HuH-7 (cell line): ENCODE measurements at regions not wholly inside any gene's neighbourhood (a gene's known extent, or its start where the extent isn't known, plus 50 kb on each side); places are given as distances from the start of the nearest gene placed in this dataset.

Experiments used
- DNase-seq: peaks from one replicate; pipeline ENCODE4 v3.0.0; 2011; ENCODE audit warnings: low spot score

- no peak for DNase-seq
Observed at GRCh38 chr9:89969881-89970639, 365.2 kb downstream of the GADD45G start.

DNA sequence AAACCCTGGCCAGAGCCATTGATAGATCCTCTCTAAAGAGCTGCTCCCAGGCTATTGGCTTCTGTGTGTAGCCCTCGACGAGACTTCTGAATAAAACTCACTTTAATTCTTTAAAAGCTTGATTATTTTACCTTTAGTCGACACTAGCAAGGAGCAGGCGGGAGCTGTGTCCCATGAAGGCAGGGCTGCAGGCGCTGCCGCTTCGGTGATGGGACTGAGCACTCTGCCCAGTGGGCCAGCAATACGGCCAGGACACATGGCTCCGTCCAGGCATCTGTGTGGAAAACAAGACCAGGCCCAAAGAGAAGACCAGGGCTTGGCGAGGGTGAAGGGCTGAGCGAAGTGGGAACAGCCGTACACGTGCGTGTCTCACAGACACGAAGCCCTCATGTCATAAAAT, 365.9 kb downstream of the GADD45G start:
- DNase-seq = no peak

DNA sequence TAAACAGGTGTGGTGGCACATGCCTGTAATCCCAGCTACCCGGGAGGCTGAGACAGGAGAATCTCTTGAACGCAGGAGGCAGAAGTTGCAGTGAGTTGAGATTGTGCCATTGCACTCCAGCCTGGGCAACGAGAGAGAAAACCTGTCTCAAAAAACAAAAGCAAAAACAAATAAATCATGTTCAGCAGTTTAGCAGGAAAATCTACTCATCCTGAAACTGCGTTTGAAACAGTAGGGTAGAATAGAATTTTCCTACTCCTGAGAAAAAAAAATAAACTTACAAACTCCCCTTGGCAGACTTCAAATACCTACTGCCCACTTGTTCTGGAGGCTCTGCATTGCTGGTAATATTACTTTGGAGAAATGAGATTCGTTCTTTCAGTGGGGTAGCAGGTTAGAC, 367.7 kb downstream of the GADD45G start:
- no peak for DNase-seq

DNA sequence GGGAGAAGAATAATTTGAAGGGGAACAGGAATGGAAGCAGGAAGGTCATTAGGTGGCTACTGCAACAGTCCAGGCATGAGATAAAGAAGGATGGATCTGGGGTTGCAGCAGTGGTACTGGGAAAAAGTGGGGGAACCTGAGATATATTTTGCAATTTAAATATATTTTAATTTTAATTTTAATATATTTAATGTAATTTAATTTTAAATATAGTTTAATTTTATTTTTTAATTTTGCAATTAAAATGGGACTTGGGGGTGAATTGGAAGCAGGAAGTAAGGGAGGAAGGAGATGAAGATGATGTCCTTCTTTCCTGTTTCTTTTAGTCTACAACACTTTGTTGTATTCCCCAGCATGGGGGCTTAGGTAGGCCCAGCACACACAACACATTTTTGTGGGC, 369.8 kb downstream of the GADD45G start:
- no peak for DNase-seq

DNA sequence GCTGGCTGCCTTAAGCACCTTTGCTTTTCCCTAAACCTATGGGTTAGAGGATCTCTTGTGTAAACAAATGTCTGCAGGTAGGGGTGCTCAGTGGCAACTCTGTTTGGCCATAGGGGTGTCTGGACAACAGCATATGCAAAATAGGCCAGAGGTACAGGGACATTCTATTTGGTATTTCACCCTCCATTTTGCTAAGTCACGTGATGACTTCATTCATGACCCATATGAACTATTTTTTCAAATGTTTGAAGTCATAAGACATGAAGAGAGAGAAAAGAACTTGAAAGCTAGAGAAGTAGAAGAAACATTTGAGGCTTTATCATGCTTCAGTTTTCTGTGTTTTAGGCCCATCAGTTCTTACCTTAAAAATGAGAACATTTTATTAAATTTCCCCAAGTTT, 370.2 kb downstream of the GADD45G start:
- no peak for DNase-seq

- DNase-seq = no peak
Observed at GRCh38 chr9:89975630-89976029, 370.8 kb downstream of the GADD45G start.

- DNase-seq = no peak
Observed at GRCh38 chr9:89978185-89978584, 373.4 kb downstream of the GADD45G start.

DNA sequence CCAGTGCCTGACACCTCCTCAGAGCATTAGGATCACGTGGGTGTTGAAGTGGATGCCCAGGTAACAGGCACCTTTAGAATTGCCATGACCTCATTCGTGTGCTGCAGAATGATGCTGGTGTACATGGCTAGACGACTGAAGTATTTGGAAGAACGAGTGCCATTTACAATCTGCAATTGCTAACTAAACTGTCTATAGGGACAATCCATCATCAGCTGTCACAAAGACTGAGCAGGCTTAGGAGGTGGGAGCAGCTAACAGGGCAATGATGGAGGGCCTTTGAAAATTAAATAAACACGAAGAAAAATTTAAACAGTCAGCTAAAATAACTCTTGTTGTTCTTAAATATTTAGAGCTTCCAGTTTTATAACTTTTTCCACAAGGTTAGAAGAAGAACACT, 375.8 kb downstream of the GADD45G start:
- DNase-seq = no peak

- no peak for DNase-seq
Observed at GRCh38 chr9:89982016-89982415, 377.2 kb downstream of the GADD45G start.

DNA sequence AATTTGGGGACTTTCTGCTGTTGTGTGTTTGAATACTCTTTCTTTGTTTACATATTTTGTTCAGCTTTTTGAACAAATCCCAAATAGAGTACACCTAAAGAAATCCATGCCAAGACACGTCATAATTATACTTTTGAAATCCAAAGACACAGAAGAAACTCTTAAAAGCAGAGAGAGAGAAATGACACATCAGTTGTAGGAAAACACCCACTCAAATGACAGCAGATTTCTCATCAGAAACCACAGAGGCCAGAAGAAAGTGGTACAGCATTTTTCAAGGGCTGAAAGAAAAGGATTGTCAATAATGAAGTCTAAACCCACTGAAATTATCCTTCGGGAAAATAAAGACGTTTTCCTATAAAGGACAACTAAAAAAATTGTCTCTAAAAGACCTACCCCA, 378.6 kb downstream of the GADD45G start:
- no peak for DNase-seq

DNA sequence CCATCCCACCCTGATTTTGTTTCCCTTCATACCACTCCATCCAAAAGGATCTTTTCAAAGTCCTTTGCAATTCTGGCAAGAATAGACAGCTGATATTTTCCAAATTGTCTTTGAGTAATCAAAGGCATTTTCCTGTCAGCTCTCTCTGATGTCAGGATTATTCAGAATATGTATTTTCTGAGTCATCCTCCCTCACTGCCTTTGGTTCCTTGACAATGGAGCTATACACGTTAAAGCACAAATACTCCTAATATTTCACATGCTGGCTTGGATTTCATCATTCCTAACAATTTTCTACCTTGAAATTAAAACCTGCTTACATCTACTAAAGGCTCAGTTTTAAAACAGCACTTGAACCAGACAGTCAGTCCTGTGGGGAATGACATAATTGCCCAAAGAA, 379.4 kb downstream of the GADD45G start:
- DNase-seq = no peak

- DNase-seq = no peak
Observed at GRCh38 chr9:89985068-89985467, 380.3 kb downstream of the GADD45G start.

- DNase-seq = no peak
Observed at GRCh38 chr9:89986190-89986589, 381.4 kb downstream of the GADD45G start.

DNA sequence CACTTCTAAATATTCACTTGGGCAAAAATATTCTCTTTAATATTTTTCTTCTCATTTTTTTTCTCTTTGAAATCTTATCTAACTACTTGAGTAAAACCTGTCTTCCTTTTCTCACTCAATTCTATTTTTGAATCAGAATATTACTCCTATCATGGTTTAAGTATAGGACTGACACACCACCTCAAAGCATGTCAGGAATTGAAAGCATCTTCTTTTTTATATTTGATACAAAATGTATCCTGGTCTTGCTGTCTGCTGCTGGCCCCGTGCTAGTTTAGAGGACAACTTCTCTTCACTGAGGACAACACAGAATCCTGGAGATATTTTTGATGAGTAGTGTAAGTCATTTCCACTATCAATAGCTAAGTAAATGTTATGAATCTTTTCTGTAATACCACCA, 383.6 kb downstream of the GADD45G start:
- no peak for DNase-seq

DNA sequence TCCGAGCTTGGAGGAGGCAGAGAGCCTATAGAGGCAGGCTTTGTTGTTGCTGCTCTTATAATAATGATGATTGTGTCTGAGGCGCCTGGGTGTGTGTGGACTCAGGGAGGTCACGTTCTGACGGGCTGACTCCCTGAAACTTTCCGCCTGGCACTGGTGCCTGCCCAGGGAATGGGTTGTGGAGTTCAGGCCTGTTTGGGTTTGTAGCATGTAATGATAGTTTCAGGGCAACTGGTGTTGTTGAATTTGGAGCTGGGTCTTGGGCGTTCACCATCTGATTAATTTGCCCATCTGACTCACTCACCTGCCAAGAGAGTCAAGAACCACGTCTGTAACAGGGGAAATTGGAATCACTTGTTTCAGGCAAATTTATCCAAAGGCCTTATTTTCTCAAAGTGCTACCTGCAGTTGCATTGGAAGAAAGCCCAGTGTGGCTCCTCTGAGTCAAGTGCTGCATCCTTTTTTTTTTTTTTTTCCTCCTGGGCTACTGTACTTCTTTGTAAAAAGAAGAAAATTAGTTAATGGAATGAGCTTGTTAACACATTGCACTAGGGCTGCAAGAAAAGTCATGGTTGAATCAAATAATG, 386.5 kb downstream of the GADD45G start:
- DNase-seq = no peak

GRCh38 chr9:89992326-89993198, 387.8 kb downstream of the GADD45G start:
- no peak for DNase-seq

GRCh38 chr9:89993678-89994630, 389.1 kb downstream of the GADD45G start:
- DNase-seq = peak; percentile 65

DNA sequence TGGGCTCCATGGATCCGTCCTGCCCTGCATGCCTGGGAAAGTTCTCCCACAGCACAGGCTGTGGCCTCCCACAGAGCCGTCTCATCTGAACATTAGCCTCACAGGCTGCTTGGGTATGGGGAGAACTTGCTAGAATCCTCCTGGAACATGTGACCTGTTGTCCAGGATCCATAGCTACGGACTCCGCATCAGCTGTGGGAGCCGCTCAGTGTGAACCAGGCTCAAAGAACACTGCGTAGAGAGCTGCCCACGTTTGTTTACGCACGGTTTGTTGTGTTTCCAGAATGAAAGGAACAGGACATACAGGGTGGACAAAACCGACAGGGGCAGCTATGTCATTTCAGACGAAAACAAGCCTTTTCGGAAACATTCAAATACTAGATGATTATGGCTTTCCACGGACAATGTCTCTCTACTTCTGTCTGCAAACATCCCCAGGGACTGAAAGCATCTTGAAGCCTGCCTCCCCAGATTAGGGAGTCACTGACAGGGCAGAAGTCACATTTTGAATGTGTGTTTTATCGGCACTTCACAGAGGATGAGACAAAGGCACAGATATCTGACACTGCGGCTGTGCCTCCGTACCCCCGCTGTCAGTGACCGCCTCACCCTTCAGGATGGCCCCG, 390.3 kb downstream of the GADD45G start:
- no peak for DNase-seq

GRCh38 chr9:89996116-89996515, 391.3 kb downstream of the GADD45G start:
- no peak for DNase-seq

- peak; percentile 19 for DNase-seq
Observed at GRCh38 chr9:89996773-89997172, 392.0 kb downstream of the GADD45G start.

DNA sequence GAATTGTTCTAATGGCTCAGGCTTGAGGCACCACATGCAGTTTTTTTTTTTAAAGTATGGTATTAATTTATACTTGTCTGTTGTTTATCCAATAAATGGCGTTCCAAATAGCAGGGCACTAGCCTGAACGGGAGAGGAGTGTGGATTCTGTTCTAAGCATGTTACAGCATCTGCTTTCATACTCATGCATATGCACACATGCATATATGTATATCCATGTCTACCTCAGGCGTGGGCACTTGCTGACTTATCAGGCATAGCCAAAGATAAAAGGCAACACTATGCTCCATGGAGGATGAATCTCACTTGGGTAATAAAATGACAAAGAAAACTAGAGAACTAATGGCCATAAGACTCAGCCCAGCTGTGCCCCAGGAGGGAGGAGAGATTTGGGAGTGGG, 393.8 kb downstream of the GADD45G start:
- no peak for DNase-seq

GRCh38 chr9:89999176-89999533, 394.3 kb downstream of the GADD45G start:
- no peak for DNase-seq
